GM23338 (cell line): ENCODE measurements at regions not wholly inside any gene's neighbourhood (a gene's known extent, or its start where the extent isn't known, plus 50 kb on each side); places are given as distances from the start of the nearest gene placed in this dataset.

Experiments
- ATAC-seq: fragments of 200-7000 bp; cut with Tn5 transposase; 3 replicates; pipeline ENCODE4 v1.9.1; 2020
- DNase-seq: peaks from one replicate; pipeline ENCODE4 v3.0.0-alpha.2; 2015; ENCODE audit warnings: low spot score
- H2AFZ ChIP-seq: fragments of 200-600 bp; sonication (generic); 2 replicates; pipeline ENCODE4 v1.8.0; 2016; ENCODE audit warnings: antibody characterized with exemption, mild to moderate bottlenecking, moderate library complexity
- H3F3A ChIP-seq: fragments of 200-600 bp; sonication (generic); replicated peaks from 2 replicates; pipeline ENCODE4 v1.8.0; 2017; ENCODE audit warnings: antibody characterized with exemption, mixed run types, low read depth
- H3K27ac ChIP-seq: fragments of 200-600 bp; sonication (generic); 2 replicates; pipeline ENCODE4 v1.6.1; 2016; ENCODE audit warnings: low read depth
- H3K27me3 ChIP-seq: fragments of 200-600 bp; sonication (generic); 2 replicates; pipeline ENCODE4 v1.8.0; 2016; ENCODE audit warnings: mild to moderate bottlenecking, mixed run types, moderate library complexity; ENCODE audit not compliant: insufficient read depth
- H3K36me3 ChIP-seq: fragments of 200-600 bp; sonication (generic); 2 replicates; pipeline ENCODE4 v1.8.0; 2016; ENCODE audit warnings: mild to moderate bottlenecking; ENCODE audit not compliant: insufficient read depth
- H3K4me1 ChIP-seq: fragments of 200-600 bp; sonication (generic); 2 replicates; pipeline ENCODE4 v1.8.0; 2016; ENCODE audit warnings: mild to moderate bottlenecking, moderate library complexity; ENCODE audit not compliant: insufficient read depth
- H3K4me2 ChIP-seq: fragments of 200-600 bp; sonication (generic); 2 replicates; pipeline ENCODE4 v1.7.1; 2017; ENCODE audit warnings: mixed run types
- H3K4me3 ChIP-seq: fragments of 200-600 bp; sonication (generic); 2 replicates; pipeline ENCODE4 v1.6.1; 2016; ENCODE audit warnings: mixed run types
- H3K79me2 ChIP-seq: fragments of 200-600 bp; sonication (generic); replicated peaks from 2 replicates; pipeline ENCODE4 v1.8.0; 2017; ENCODE audit warnings: mild to moderate bottlenecking; ENCODE audit not compliant: insufficient read depth
- H3K9me2 ChIP-seq: fragments of 200-600 bp; sonication (generic); 2 replicates; pipeline ENCODE4 v1.8.0; 2017; ENCODE audit not compliant: insufficient read depth
- H4K20me1 ChIP-seq: fragments of 200-600 bp; sonication (generic); replicated peaks from 2 replicates; pipeline ENCODE4 v1.8.0; 2017; ENCODE audit warnings: mild to moderate bottlenecking; ENCODE audit not compliant: insufficient read depth
- H3K27ac Mint-ChIP-seq: 2 replicates; pipeline ENCODE4 v1.8.0; 2020; ENCODE audit warnings: inconsistent platforms, mild to moderate bottlenecking, moderate library complexity, mixed read lengths
- H3K27me3 Mint-ChIP-seq: 3 replicates; pipeline ENCODE4 v1.8.0; 2022; ENCODE audit warnings: low read depth, mild to moderate bottlenecking, moderate library complexity, mixed read lengths, inconsistent platforms; ENCODE audit not compliant: insufficient read depth, poor library complexity
- H3K36me3 Mint-ChIP-seq: 3 replicates; pipeline ENCODE4 v1.8.0; 2021; ENCODE audit warnings: low read depth, mild to moderate bottlenecking, inconsistent platforms, moderate library complexity, mixed read lengths
- H3K4me1 Mint-ChIP-seq: 3 replicates; pipeline ENCODE4 v1.8.0; 2020; ENCODE audit warnings: mild to moderate bottlenecking, inconsistent platforms, mixed read lengths
- H3K4me3 Mint-ChIP-seq: 3 replicates; pipeline ENCODE4 v1.8.0; 2021; ENCODE audit warnings: moderate library complexity, mild to moderate bottlenecking, inconsistent platforms, mixed read lengths
- H3K9me3 Mint-ChIP-seq: 3 replicates; pipeline ENCODE4 v1.8.0; 2020; ENCODE audit warnings: moderate library complexity, mild to moderate bottlenecking, inconsistent platforms, mixed read lengths
- CREB1 ChIP-seq: fragments of 250-450 bp; sonication (Bioruptor Pico); IDR thresholded peaks from 2 replicates; pipeline ENCODE4 v1.5.0; 2020; ENCODE audit warnings: low read depth, mild to moderate bottlenecking, moderate library complexity
- EZH2phosphoT487 ChIP-seq: fragments of 200-600 bp; sonication (generic); IDR thresholded peaks from one replicate; pipeline ENCODE4 v1.8.1; 2018; ENCODE audit warnings: antibody characterized with exemption; ENCODE audit not compliant: unreplicated experiment
- JUNB ChIP-seq: IDR thresholded peaks from one replicate; pipeline ENCODE4 v1.6.1; 2016; ENCODE audit warnings: antibody characterized with exemption; ENCODE audit not compliant: unreplicated experiment
- NANOG ChIP-seq: IDR thresholded peaks from 2 replicates; pipeline ENCODE4 v1.6.1; 2016; ENCODE audit warnings: antibody characterized with exemption, borderline replicate concordance
- POLR2AphosphoS5 ChIP-seq: IDR thresholded peaks from 2 replicates; pipeline ENCODE4 v1.6.1; 2016; ENCODE audit warnings: antibody characterized with exemption, low read depth
- STAT1 ChIP-seq: IDR thresholded peaks from one replicate; pipeline ENCODE4 v1.6.1; 2016; ENCODE audit warnings: antibody characterized with exemption; ENCODE audit not compliant: unreplicated experiment
- ZNF331 ChIP-seq: fragments of 250-450 bp; sonication (Bioruptor Pico); IDR thresholded peaks from 2 replicates; pipeline ENCODE4 v1.5.0; 2020; ENCODE audit warnings: low read depth, mild to moderate bottlenecking, moderate library complexity
- TF ChIP-seq, protein P1 (sequence below): fragments of 250-450 bp; sonication (Bioruptor Pico); IDR thresholded peaks from 2 replicates; pipeline ENCODE4 v1.5.0; 2020; ENCODE audit warnings: mild to moderate bottlenecking, moderate library complexity
- TF ChIP-seq, protein P2 (sequence below): IDR thresholded peaks from 2 replicates; pipeline ENCODE4 v1.6.1; 2016; ENCODE audit warnings: antibody characterized with exemption

DNA sequence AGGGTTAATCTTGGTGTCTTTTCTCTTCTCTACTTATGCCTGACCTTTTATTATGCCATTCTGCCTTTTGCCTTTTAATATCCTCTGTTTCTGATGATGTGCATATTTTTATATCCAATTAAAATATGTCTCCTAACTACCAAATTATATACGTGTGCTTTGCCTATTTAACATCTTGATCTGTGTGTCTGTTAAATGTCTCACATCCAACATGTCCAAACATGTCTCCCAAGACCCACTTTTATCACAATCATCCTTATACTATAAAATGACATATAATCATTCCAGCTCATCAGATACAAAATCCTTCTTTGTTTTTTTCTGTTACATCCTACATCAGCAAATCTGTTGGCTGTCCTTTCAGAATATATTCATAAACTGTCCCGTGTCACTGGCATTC lies 539.5 kb downstream of the ZPLD1 start (continued):
- TF ChIP-seq, protein P1, sequence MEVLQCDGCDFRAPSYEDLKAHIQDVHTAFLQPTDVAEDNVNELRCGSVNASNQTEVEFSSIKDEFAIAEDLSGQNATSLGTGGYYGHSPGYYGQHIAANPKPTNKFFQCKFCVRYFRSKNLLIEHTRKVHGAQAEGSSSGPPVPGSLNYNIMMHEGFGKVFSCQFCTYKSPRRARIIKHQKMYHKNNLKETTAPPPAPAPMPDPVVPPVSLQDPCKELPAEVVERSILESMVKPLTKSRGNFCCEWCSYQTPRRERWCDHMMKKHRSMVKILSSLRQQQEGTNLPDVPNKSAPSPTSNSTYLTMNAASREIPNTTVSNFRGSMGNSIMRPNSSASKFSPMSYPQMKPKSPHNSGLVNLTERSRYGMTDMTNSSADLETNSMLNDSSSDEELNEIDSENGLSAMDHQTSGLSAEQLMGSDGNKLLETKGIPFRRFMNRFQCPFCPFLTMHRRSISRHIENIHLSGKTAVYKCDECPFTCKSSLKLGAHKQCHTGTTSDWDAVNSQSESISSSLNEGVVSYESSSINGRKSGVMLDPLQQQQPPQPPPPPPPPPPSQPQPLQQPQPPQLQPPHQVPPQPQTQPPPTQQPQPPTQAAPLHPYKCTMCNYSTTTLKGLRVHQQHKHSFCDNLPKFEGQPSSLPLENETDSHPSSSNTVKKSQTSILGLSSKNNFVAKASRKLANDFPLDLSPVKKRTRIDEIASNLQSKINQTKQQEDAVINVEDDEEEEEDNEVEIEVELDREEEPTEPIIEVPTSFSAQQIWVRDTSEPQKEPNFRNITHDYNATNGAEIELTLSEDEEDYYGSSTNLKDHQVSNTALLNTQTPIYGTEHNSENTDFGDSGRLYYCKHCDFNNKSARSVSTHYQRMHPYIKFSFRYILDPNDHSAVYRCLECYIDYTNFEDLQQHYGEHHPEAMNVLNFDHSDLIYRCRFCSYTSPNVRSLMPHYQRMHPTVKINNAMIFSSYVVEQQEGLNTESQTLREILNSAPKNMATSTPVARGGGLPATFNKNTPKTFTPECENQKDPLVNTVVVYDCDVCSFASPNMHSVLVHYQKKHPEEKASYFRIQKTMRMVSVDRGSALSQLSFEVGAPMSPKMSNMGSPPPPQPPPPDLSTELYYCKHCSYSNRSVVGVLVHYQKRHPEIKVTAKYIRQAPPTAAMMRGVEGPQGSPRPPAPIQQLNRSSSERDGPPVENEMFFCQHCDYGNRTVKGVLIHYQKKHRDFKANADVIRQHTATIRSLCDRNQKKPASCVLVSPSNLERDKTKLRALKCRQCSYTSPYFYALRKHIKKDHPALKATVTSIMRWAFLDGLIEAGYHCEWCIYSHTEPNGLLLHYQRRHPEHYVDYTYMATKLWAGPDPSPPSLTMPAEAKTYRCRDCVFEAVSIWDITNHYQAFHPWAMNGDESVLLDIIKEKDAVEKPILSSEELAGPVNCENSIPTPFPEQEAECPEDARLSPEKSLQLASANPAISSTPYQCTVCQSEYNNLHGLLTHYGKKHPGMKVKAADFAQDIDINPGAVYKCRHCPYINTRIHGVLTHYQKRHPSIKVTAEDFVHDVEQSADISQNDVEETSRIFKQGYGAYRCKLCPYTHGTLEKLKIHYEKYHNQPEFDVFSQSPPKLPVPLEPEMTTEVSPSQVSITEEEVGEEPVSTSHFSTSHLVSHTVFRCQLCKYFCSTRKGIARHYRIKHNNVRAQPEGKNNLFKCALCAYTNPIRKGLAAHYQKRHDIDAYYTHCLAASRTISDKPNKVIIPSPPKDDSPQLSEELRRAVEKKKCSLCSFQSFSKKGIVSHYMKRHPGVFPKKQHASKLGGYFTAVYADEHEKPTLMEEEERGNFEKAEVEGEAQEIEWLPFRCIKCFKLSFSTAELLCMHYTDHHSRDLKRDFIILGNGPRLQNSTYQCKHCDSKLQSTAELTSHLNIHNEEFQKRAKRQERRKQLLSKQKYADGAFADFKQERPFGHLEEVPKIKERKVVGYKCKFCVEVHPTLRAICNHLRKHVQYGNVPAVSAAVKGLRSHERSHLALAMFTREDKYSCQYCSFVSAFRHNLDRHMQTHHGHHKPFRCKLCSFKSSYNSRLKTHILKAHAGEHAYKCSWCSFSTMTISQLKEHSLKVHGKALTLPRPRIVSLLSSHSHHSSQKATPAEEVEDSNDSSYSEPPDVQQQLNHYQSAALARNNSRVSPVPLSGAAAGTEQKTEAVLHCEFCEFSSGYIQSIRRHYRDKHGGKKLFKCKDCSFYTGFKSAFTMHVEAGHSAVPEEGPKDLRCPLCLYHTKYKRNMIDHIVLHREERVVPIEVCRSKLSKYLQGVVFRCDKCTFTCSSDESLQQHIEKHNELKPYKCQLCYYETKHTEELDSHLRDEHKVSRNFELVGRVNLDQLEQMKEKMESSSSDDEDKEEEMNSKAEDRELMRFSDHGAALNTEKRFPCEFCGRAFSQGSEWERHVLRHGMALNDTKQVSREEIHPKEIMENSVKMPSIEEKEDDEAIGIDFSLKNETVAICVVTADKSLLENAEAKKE: no peak
- TF ChIP-seq EZH2phosphoT487 (no peak), JUNB (no peak), CREB1 (CRISPR knock-in tag) (no peak), NANOG (no peak), STAT1 (no peak), ZNF331 (no peak), POLR2AphosphoS5 (no peak)
- TF ChIP-seq, protein P2, sequence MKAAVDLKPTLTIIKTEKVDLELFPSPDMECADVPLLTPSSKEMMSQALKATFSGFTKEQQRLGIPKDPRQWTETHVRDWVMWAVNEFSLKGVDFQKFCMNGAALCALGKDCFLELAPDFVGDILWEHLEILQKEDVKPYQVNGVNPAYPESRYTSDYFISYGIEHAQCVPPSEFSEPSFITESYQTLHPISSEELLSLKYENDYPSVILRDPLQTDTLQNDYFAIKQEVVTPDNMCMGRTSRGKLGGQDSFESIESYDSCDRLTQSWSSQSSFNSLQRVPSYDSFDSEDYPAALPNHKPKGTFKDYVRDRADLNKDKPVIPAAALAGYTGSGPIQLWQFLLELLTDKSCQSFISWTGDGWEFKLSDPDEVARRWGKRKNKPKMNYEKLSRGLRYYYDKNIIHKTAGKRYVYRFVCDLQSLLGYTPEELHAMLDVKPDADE: no peak

DNA sequence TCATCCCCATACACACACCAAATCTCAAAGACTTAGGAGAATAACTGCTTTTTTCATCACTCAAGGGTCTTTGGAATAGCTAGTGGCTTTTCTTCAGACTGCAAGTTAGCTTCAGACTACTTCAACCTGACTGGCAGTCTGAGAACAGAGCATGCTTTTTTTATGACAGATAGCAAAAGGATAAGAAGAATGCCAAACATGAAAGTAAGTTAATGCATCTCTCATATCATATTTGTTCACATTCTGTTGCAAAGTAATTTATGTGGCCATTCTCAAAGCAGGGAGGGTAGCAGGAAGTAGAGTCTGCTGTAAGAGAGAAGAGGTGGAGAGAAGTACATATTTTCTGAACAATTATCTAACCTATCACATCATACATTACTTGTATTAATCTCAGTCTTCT lies 544.4 kb downstream of the ZPLD1 start:
- Mint-ChIP-seq H3K9me3 (no peaks in the 10 kb centered on the region), H3K4me3 (no peak overlapping the region), H3K27me3 (no peaks in the 10 kb centered on the region), H3K4me1 (no peaks in the 10 kb centered on the region), H3K36me3 (peaks cover 2% of the 10 kb centered on the region; the same call in 1 of the 3 replicates), H3K27ac (no peak overlapping the region)
- Histone ChIP-seq H3K9me2 (peaks cover 7% of the 10 kb centered on the region; the same call in 1 of the 2 replicates), H3F3A (no peaks in the 10 kb centered on the region), H2AFZ (no peak overlapping the region), H3K79me2 (no peaks in the 10 kb centered on the region), H4K20me1 (no peaks in the 10 kb centered on the region), H3K27me3 (no peaks in the 10 kb centered on the region), H3K4me1 (no peaks in the 10 kb centered on the region), H3K4me2 (no peak overlapping the region), H3K4me3 (no peak overlapping the region), H3K36me3 (no peaks in the 10 kb centered on the region), H3K27ac (no peak overlapping the region)
- ATAC-seq (no peak), DNase-seq (no peak)
- TF ChIP-seq, protein P1: no peak
- TF ChIP-seq ZNF331: no peak
